ENCODE measurements at regions not wholly inside any gene's neighbourhood (a gene's known extent, or its start where the extent isn't known, plus 50 kb on each side); places are given as distances from the start of the nearest gene placed in this dataset.

- ChIA-PET POLR2A (no interaction called here), CTCF (no interaction called here)
- no peak for TF ChIP-seq ZNF384 (IDR thresholded peaks at IDR 0.05)
- no peak for TF ChIP-seq FOXM1 (IDR thresholded peaks at IDR 0.05; ENCODE audit: borderline replicate concordance)
- no peak for TF ChIP-seq LEF1 (IDR thresholded peaks at IDR 0.05; ENCODE audit: borderline replicate concordance)
- TF ChIP-seq BHLHE40 (IDR thresholded peaks at IDR 0.05; ENCODE audit: borderline replicate concordance) = no peak
- no peak for DNase-seq (ENCODE audit: extremely low spot score)
Measured at GRCh38 chr3:118059096-118059495, 975.5 kb downstream of the IGSF11 start.

DNA sequence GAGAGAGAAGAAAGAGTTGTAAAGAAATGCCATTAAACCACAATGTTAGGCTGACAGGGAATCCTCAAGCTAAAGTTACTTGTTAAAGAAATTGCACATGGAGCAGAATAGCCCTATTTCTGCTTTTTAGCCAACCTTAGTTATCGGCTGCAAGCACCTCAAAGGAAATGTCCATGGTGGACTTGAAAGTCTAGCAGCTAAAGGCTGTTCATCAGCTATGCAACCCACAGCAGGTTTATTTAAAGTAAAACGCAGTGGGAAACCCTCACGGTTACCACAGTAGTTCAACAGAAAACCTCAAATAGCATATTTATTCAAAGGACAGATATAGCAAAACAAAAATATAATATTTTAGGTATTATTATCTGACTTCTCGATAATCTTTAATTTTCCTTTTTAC lies 967.2 kb downstream of the IGSF11 start:
- POLR2A ChIA-PET = no interaction called here
- no peak for DNase-seq (ENCODE audit: extremely low spot score)
- TF ChIP-seq TARDBP (IDR thresholded peaks at IDR 0.05) = no peak
- no peak for TF ChIP-seq ELF4 (IDR thresholded peaks at IDR 0.05)
- TF ChIP-seq SUZ12 (IDR thresholded peaks at IDR 0.05) = no peak
- no peak for TF ChIP-seq NFRKB (IDR thresholded peaks at IDR 0.05)
- no peak for TF ChIP-seq CTBP1 (IDR thresholded peaks at IDR 0.05; ENCODE audit: borderline replicate concordance)
- TF ChIP-seq HDGF (IDR thresholded peaks at IDR 0.05; ENCODE audit: borderline replicate concordance) = no peak
- TF ChIP-seq L3MBTL2 (conservative IDR thresholded peaks at IDR 0.05) = no peak
- no peak for TF ChIP-seq LEF1 (IDR thresholded peaks at IDR 0.05; ENCODE audit: borderline replicate concordance)
- TF ChIP-seq BHLHE40 (IDR thresholded peaks at IDR 0.05; ENCODE audit: borderline replicate concordance) = no peak
- no peak for TF ChIP-seq FOXK2 (IDR thresholded peaks at IDR 0.05)
- TF ChIP-seq, protein P1, sequence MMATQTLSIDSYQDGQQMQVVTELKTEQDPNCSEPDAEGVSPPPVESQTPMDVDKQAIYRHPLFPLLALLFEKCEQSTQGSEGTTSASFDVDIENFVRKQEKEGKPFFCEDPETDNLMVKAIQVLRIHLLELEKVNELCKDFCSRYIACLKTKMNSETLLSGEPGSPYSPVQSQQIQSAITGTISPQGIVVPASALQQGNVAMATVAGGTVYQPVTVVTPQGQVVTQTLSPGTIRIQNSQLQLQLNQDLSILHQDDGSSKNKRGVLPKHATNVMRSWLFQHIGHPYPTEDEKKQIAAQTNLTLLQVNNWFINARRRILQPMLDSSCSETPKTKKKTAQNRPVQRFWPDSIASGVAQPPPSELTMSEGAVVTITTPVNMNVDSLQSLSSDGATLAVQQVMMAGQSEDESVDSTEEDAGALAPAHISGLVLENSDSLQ (IDR thresholded peaks at IDR 0.05) = no peak
- no peak for TF ChIP-seq FOXM1 (IDR thresholded peaks at IDR 0.05; ENCODE audit: borderline replicate concordance)
- TF ChIP-seq FOXA1 (IDR thresholded peaks at IDR 0.05) = no peak
- TF ChIP-seq SP1 (IDR thresholded peaks at IDR 0.05) = no peak
- TF ChIP-seq ARNT (IDR thresholded peaks at IDR 0.05) = no peak
- CTCF ChIA-PET = interaction anchor here (0.6 kb wide), 1 partner anchor 581 kb away, joined by 3 read pairs; no protein-coding TSS in a partner anchor

- DNase-seq (ENCODE audit: extremely low spot score) = no peak
- POLR2A ChIA-PET = no interaction called here
- CTCF ChIA-PET = no interaction called here
- no peak for TF ChIP-seq BHLHE40 (IDR thresholded peaks at IDR 0.05; ENCODE audit: borderline replicate concordance)
- no peak for TF ChIP-seq FOXM1 (IDR thresholded peaks at IDR 0.05; ENCODE audit: borderline replicate concordance)
- no peak for TF ChIP-seq SP1 (IDR thresholded peaks at IDR 0.05)
- no peak for TF ChIP-seq LEF1 (IDR thresholded peaks at IDR 0.05; ENCODE audit: borderline replicate concordance)
- TF ChIP-seq ELF4 (IDR thresholded peaks at IDR 0.05) = no peak
- no peak for TF ChIP-seq NFRKB (IDR thresholded peaks at IDR 0.05)
- no peak for TF ChIP-seq FOXA1 (IDR thresholded peaks at IDR 0.05)
- TF ChIP-seq L3MBTL2 (conservative IDR thresholded peaks at IDR 0.05) = no peak
- no peak for TF ChIP-seq CTBP1 (IDR thresholded peaks at IDR 0.05; ENCODE audit: borderline replicate concordance)
Measured at GRCh38 chr3:118075873-118076272, 958.8 kb downstream of the IGSF11 start.

GRCh38 chr3:118077332-118077731 lies 957.3 kb downstream of the IGSF11 start:
- no peak for TF ChIP-seq HDGF (IDR thresholded peaks at IDR 0.05; ENCODE audit: borderline replicate concordance)
- no peak for TF ChIP-seq TARDBP (IDR thresholded peaks at IDR 0.05)
- TF ChIP-seq ZNF384 (IDR thresholded peaks at IDR 0.05) = no peak
- no peak for TF ChIP-seq BHLHE40 (IDR thresholded peaks at IDR 0.05; ENCODE audit: borderline replicate concordance)
- no peak for TF ChIP-seq ARNT (IDR thresholded peaks at IDR 0.05)
- no peak for TF ChIP-seq FOXA1 (IDR thresholded peaks at IDR 0.05)
- no peak for TF ChIP-seq NFRKB (IDR thresholded peaks at IDR 0.05)
- TF ChIP-seq ELF4 (IDR thresholded peaks at IDR 0.05) = no peak
- no peak for TF ChIP-seq L3MBTL2 (conservative IDR thresholded peaks at IDR 0.05)
- no peak for TF ChIP-seq SUZ12 (IDR thresholded peaks at IDR 0.05)
- no peak for TF ChIP-seq CTBP1 (IDR thresholded peaks at IDR 0.05; ENCODE audit: borderline replicate concordance)
- TF ChIP-seq FOXK2 (IDR thresholded peaks at IDR 0.05) = no peak
- no peak for TF ChIP-seq FOXM1 (IDR thresholded peaks at IDR 0.05; ENCODE audit: borderline replicate concordance)
- TF ChIP-seq SP1 (IDR thresholded peaks at IDR 0.05) = no peak
- TF ChIP-seq, protein P1 (IDR thresholded peaks at IDR 0.05) = no peak
- TF ChIP-seq LEF1 (IDR thresholded peaks at IDR 0.05; ENCODE audit: borderline replicate concordance) = no peak
- ChIA-PET POLR2A (no interaction called here), CTCF (no interaction called here)
- DNase-seq (ENCODE audit: extremely low spot score) = no peak

DNA sequence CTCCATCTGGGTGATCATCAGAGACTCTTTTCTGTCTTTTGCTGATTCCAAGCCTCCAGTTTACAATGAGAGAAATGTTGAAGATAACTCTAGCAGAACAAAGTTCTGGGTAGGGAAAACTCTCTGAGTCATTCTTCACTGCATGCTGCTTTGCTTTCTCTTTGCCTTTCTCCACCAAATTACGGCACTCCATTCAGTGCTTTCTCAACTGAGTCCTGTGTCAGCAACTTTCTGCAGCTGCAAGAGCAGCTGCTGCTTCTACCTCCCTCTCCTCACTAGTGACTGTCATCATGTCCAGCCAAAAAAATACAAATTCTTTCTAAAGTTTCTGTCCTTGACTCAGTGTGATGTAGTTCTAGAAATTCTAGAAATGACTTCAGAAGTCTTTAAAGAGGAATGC lies 953.8 kb downstream of the IGSF11 start:
- TF ChIP-seq, protein P1 (IDR thresholded peaks at IDR 0.05) = no peak
- TF ChIP-seq LEF1 (IDR thresholded peaks at IDR 0.05; ENCODE audit: borderline replicate concordance) (no peak), BHLHE40 (IDR thresholded peaks at IDR 0.05; ENCODE audit: borderline replicate concordance) (no peak), FOXM1 (IDR thresholded peaks at IDR 0.05; ENCODE audit: borderline replicate concordance) (no peak), FOXK2 (IDR thresholded peaks at IDR 0.05) (no peak), L3MBTL2 (conservative IDR thresholded peaks at IDR 0.05) (no peak)
- ChIA-PET CTCF (no interaction called here), POLR2A (no interaction called here)
- DNase-seq (ENCODE audit: extremely low spot score) = no peak

GRCh38 chr3:118088696-118089095 lies 946.0 kb downstream of the IGSF11 start:
- TF ChIP-seq NFRKB (IDR thresholded peaks at IDR 0.05) = no peak
- TF ChIP-seq TARDBP (IDR thresholded peaks at IDR 0.05) = no peak
- no peak for TF ChIP-seq ELF4 (IDR thresholded peaks at IDR 0.05)
- no peak for TF ChIP-seq FOXM1 (IDR thresholded peaks at IDR 0.05; ENCODE audit: borderline replicate concordance)
- no peak for TF ChIP-seq SUZ12 (IDR thresholded peaks at IDR 0.05)
- no peak for TF ChIP-seq CTBP1 (IDR thresholded peaks at IDR 0.05; ENCODE audit: borderline replicate concordance)
- TF ChIP-seq LEF1 (IDR thresholded peaks at IDR 0.05; ENCODE audit: borderline replicate concordance) = no peak
- no peak for TF ChIP-seq ZNF384 (IDR thresholded peaks at IDR 0.05)
- no peak for TF ChIP-seq ARNT (IDR thresholded peaks at IDR 0.05)
- DNase-seq (ENCODE audit: extremely low spot score) = no peak
- POLR2A ChIA-PET = no interaction called here
- CTCF ChIA-PET = no interaction called here
